ENCODE measurements at regions not wholly inside any gene's neighbourhood (a gene's known extent, or its start where the extent isn't known, plus 50 kb on each side); places are given as distances from the start of the nearest gene placed in this dataset.
"Not testable (repeated sequence)": the region's sequence is repeated elsewhere in the genome, so short reads cannot be mapped to it uniquely, and the experiment has no call there.

DNA sequence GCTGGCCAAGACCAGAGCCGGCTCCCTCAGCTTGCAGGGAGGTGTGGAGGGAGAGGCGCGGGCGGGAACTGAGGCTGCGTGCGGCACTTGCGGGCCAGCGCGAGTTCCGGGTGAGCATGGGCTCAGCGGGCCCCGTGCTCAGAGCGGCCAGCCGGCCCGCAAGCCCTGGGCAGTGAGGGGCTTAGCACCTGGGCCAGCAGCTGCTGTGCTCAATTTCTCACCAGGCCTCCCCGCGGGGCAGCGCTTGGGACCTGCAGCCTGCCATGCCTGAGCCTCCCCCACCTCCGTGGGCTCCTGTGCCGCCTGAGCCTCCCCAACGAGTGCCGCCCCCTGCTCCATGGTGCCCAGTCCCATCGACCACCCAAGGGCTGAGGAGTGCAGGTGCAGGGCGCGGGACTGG is 369.2 kb upstream of the NRG3 start:
- TF ChIP-seq, protein P1, sequence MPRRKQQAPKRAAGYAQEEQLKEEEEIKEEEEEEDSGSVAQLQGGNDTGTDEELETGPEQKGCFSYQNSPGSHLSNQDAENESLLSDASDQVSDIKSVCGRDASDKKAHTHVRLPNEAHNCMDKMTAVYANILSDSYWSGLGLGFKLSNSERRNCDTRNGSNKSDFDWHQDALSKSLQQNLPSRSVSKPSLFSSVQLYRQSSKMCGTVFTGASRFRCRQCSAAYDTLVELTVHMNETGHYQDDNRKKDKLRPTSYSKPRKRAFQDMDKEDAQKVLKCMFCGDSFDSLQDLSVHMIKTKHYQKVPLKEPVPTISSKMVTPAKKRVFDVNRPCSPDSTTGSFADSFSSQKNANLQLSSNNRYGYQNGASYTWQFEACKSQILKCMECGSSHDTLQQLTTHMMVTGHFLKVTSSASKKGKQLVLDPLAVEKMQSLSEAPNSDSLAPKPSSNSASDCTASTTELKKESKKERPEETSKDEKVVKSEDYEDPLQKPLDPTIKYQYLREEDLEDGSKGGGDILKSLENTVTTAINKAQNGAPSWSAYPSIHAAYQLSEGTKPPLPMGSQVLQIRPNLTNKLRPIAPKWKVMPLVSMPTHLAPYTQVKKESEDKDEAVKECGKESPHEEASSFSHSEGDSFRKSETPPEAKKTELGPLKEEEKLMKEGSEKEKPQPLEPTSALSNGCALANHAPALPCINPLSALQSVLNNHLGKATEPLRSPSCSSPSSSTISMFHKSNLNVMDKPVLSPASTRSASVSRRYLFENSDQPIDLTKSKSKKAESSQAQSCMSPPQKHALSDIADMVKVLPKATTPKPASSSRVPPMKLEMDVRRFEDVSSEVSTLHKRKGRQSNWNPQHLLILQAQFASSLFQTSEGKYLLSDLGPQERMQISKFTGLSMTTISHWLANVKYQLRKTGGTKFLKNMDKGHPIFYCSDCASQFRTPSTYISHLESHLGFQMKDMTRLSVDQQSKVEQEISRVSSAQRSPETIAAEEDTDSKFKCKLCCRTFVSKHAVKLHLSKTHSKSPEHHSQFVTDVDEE (CRISPR knock-in tag; IDR thresholded peaks at IDR 0.05) = not testable (repeated sequence)
- not testable (repeated sequence) for TF ChIP-seq OSR1, ZFP3, ZC3H10, ZFP30 (CRISPR knock-in tag; IDR thresholded peaks at IDR 0.05)
- TF ChIP-seq, protein P2, sequence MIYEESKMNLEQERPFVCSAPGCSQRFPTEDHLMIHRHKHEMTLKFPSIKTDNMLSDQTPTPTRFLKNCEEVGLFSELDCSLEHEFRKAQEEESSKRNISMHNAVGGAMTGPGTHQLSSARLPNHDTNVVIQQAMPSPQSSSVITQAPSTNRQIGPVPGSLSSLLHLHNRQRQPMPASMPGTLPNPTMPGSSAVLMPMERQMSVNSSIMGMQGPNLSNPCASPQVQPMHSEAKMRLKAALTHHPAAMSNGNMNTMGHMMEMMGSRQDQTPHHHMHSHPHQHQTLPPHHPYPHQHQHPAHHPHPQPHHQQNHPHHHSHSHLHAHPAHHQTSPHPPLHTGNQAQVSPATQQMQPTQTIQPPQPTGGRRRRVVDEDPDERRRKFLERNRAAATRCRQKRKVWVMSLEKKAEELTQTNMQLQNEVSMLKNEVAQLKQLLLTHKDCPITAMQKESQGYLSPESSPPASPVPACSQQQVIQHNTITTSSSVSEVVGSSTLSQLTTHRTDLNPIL (CRISPR knock-in tag; IDR thresholded peaks at IDR 0.05; ENCODE audit: low read depth) = not testable (repeated sequence)
